Hematopoietic multipotent progenitor cell treated with erythropoietin and hydrocortisone succinate and interleukin-3 and kit ligand, for 4 days (in vitro differentiated cells): ENCODE measurements at regions not wholly inside any gene's neighbourhood (a gene's known extent, or its start where the extent isn't known, plus 50 kb on each side); places are given as distances from the start of the nearest gene placed in this dataset.
A peak's percentile ranks its signal among the peaks of the same experiment; 100 is the strongest.

Experiments
- DNase-seq: peaks from one replicate; pipeline ENCODE4 v3.0.0-alpha.2; 2015

DNA sequence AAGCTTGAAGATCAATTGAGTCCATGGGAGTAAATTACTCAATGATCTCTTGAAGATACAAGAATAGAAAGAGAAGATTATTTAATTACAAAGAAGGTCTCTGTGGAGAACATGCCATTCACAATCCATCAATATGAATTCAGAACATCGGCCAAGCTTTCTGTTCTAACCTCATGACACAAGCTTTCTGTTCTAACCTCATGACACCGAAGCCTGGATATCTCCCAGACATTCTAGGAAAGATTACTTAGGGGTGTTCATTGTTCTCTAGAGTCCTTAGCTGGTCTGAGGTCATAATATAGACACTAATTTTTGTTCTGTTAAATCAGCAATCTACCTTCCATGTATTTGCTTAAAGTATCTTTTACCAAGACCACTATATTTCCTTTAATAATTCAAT lies 95.5 kb downstream of the RDH14 start:
- no peak for DNase-seq

DNA sequence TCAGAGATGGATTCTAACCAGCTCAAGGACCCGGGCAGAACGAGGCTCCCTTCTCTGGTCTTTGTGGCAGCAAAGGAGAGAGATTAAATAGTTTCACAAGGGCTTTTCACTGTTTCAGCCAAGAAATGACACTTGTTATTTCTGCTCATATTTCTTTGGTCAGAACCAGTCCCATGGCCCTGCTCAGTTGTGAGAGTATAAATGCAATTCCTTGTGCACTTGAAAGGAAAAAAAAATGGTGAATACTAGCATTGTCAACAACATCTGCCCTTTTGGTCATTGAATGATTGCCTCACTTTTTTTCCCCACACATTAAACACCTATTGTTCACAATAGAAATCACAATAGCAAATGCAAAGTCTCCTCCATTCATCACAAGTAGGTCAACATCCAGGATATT lies 104.4 kb downstream of the RDH14 start:
- no peak for DNase-seq

DNA sequence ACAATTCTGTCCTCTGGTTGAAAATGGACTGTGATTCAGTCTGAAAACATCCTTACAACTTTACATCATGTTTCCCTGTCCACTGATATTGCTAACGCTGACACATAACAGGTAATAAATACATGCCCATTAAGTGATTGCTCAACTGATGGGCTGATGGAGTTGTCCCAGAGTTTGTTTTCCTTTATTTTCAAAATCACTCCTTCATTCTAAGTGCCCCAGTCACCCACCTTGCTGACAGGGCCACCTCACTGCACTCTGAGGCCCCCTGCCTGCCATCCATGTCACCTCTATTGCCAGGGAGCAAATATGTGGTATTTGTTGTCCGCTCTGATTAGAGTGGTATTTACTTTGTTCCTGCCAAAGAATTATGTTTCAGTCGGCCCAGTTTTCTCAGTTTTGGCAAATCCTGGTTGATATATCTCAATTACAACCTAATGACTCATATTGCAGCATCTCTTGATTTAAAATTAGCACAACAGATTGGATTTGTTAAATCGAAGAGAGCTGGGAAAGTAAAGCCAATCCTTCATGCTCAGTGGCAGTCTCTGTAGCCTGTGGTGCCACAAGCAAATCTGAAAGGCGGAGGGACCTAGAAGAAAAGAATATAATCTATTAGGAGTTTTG lies 105.1 kb downstream of the RDH14 start:
- DNase-seq = peak; percentile 7

DNA sequence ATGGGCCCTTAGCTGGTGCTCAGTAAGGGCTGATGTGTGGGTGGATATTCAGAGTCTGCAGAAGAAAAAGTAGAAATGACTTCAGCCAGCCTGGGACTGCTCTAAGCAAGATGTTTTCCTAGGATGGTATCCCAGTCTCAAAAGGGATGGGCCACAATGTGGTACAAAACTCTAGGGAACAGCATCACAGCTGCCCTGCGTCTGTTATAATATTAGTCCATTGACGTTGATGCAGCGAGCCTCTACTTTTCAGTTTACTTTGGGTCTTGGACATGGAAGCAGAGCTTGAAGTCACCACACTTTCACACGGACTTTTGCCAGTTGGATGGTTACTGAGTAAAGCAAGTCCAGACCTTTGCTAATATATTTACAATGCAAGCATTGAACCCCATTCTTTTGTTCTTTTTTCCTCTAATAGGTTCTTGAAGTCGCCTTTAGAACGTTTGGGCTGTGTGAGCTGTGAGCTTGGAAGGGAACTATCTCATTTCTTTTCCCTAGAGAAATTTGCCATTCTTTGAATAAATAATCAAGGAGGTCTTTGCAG lies 105.7 kb downstream of the RDH14 start:
- DNase-seq = no peak

DNA sequence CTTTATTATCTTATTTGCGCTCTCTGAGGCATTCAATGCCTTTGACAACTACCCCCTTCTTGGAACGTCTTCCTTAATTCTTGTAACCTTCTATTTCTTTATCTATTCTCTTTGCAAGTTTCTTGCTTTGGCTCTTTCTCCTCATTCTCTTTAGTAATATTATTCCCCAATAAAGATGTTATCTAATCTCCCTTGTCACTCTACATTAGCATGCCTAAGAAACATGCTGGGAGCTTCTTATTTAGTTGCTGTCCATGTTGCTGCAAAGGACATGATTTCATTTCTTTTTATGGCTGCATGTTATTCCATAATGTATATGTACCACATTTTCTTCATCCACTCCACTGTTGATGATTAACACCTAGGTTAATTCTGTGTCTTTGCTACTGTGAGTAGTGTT lies 113.7 kb downstream of the RDH14 start:
- DNase-seq = no peak

DNA sequence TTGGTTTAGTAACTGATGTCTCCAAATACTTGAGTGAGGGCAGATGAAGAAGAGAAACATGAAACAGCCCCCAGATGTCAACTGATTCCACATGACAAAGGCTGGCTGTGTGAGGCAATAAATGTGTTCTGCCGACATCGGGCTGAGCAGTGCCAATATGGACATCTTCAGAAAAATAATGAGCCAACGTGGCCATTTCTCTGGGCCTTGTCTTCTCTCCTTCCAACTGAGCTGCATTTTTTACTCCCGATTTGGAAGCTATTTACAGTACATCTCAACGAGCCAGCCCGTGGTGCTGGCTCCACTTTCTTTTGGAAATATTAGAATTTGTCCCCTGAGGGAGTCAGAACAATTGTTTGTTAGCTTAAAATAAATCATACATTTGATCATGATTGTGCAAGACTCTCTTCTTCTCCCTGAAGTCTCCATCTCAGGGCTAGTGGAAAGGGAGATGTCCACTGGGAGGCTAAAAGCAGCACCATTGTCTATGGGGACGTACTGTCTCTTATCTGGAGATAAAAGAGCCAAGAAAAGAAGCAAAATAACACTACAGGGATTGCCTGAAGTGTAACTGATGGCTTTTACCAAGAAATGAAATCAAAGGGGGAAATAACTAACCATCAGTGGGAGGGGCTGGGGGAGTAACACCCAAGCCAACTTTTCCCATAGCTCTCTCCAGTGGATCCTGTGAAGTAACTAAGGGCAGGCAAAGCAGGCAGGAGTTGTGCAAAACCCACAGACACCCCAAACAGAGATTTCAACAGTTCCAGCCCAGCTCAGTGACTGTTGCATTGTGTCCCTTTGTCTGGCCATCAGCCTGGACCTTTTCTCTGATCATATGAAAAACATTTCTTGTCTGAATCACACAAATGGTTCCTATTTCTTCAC lies 114.8 kb downstream of the RDH14 start:
- no peak for DNase-seq

DNA sequence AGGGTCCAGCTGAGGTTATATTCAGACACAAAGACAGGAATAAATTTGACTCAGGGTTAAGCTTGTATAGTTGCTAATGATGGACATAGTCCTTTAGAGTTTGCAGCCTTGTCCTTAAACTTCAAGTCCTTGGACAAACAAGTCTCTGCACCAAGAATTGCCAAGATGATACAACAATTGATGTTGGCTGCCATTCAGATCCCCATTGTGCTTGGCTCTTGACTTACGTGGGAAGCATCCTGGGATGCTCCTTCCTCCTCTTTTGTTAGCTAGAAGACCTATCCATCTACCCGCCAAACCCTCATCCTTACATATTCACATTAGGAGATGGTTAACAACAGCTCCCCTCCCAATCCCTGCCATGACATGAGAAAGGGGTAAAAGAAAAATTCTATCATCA lies 115.6 kb downstream of the RDH14 start:
- DNase-seq = no peak

DNA sequence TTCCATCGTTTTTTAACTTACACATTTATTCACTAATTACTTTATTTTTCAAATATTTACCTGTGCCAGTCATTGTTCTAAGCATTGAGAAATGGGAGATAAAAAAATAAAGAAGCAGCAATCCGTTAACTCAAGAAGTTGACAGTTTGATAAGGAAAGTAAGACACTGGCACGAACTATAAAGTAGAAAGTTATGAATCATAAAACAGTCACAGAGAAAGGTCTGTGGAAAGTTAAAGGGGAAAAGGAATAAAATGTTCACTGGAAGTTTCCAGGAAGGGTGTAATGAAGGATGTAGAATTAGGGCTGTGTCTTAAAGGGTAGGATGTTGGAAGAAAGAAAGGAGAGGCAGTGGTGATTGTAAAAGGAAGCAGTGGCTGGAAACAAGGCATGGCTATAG lies 118.9 kb downstream of the RDH14 start:
- DNase-seq = no peak

DNA sequence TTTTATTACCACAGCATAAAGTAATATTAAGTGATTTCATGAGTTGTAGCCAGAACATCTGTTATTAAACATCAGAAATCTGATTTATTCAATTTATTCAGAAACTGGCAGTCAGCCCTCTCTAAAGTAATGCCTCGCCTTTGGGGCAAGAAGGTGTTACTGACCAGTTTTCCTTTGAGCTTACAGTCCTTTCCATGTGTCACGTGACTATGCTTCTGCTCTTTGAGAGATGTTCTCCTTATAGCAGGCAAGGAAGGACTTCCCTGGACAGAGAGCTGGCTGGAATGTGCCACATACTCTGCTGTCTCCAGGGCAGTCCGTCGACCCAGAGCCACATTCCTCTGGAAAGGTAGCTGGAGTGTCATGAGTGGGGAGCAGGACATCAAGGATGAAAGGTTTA lies 119.7 kb downstream of the RDH14 start:
- DNase-seq = no peak

DNA sequence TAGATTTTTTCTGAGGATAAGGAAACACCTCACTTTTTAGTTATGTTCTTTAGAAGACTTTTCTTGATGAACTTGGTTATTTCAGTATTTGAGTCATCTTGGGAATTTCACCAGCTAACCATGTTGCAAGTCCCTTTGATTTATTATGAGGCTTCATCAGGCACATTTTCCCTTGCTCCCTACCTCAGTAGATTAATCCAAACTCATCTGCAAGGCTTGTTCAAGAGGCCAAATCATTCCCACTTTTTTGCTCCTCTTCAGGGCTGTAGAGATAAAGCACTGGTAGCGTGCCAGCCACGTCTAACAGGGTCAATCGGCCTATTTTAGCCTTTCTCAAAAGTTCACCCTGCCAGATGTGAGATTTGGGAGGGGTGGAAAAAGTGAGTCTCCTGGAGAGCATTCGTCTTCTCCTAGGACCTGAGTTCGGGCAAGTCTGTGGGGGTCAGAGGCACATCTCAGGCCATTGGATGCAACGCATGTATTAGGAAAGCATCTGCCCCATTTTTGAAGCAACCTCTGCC lies 120.3 kb downstream of the RDH14 start:
- DNase-seq = no peak

DNA sequence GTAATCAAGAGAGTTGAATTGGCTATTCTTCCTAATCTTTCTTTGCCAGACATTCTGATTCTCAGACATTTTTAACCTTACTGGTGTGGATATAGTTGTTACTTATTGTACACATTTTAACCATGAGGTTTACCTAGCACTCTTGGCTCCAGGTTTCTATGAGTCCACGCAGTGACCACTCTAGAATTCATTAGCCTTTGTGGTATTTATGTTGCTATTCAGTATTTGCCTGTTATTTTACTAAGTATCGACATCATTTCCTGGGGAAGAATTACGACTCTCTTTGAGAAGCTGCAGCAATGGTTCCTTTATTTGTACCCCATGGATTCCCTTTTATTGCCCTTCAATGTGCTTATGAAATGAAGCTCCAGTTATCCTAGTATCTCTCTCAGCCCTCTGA lies 120.7 kb downstream of the RDH14 start:
- DNase-seq = no peak

DNA sequence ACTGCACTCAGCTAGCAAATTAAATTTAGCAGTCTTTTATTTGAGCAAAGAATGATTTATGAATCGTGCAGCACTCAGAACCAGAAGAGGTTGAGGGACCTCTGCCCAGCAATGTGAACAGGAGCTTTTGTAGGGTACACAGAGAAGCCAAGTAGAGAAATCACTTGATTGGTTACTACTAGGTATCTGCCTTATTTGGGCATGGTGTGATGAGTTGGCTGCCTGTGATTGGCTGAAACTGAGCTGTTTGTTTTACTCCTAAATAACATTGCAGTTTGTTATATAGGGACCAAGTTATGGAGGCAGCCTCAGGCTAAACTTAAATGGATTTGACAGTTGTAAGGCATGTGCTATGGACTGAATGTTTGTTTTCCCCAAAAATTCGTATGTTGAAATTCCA lies 122.5 kb downstream of the RDH14 start:
- no peak for DNase-seq

DNA sequence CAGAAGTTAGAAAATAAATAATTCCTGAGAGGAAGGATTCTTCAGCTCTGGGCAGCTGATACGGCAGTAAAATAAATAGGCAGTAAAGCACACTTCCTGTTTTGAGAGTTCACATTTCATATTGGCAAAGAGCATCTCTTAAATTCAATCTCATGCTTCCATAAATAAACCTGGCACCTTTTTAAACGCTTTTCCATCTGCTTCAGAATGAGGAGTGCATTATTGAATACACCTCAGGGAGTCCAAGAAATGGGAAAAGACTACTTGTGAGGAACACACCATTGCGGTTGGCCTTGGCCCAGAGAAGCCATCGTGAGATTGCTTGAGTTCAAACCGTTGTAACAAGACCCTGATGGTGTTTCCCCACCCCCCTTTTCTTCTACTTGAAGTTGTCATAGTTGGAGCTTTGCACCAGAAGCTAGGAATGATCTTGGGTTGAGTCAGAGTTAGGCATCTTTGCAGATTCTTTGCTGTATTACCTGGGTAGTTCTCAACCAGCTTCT lies 123.9 kb downstream of the RDH14 start:
- DNase-seq = peak; percentile 13

DNA sequence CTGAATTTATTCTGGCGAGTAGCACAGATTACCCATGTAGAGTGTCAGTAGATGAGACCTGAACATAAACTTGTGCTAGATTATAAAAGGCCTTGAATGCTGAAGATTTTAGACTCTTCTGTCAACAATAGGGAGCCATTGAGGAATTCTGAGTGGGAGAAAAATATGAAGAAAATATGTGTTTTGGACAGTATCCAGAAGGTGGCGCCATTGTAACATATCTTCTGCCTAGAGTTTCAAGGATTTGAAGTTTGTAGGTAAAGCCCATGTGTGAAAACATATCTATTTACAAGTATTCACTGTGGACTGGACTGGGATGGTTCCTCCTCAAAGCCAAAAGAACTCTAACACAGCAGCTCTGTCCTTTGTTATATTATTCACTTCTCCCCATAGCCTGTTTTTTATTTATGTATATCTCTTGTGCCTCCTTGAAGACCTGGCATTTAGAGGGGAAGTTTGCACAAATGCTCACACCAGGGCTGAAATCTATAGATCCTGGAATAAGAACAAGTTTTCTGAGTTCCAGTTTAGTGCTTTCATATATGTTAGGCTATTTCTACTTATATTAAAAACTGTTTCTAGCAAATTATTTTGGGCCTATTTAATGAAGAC lies 124.9 kb downstream of the RDH14 start:
- peak; percentile 79 for DNase-seq

DNA sequence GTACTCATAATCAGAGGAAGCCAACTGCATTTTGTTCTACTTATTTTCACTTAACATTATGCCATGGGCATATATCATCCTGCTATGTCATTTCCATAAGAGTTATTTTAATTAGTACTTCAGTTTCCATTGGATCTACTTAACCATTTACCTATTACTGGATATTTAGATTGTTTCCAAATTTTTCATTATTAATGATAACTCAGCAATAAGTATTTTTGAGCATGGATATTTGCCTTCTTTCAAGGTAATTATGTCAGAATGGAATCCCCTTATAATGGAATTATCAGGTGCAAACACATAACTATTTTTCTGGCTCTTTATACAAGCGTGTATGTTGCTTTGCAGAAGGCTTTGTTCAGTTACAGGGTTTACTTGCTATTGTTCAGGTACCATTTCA lies 126.6 kb downstream of the RDH14 start:
- no peak for DNase-seq

DNA sequence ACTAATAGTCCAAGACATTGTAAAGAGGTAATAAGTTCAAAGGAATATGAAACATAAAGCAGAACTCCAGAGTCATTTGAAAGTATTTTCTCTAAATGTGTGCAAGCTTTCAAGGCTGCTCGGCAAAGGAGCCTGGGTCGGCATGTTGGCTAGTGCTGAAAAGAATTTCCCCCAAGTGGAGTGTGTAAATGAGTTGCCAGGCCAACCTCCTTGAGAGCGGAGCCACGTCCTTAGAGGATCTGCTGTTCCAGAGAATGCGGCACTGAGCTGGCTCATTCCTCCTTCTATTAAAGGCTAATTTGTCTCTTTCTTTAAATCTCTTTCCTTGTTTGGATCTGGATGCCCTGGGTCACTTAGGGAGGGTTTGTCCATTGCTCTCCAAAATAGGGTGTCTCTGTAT lies 127.5 kb downstream of the RDH14 start:
- DNase-seq = no peak

DNA sequence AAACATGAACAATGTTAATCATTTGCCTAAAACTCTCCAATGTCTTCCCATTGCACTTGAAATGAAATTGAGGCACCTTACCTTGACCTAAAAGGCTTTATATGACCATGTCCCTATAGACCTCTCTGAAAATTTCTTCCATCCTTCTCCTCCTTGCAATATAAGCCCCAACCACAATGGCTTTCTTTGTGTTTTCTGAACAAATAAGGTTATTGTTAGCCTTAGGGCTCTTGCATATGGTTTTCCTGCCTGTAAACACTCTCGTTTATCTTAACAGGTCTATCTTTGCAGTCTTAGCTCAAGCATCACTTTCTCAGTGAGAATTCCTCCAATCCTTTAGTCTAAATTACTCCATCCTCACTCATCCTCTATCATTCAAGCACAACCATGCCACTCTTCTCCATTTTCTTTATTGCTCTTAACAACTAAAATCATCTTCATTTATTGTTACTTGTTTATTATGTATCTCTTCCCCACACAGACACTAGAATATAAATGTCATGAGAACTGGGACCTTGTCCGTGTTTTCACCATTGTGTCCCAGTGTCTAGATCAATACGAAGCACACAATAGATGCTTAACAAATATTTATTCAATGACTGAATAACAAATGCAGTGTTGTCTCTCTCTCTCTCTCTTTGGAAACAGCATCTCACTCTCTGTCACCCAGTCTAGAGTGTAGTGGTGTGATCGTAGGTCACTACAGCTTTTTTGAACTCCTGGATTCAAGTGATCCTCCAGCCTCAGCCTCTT lies 129.3 kb downstream of the RDH14 start:
- no peak for DNase-seq

DNA sequence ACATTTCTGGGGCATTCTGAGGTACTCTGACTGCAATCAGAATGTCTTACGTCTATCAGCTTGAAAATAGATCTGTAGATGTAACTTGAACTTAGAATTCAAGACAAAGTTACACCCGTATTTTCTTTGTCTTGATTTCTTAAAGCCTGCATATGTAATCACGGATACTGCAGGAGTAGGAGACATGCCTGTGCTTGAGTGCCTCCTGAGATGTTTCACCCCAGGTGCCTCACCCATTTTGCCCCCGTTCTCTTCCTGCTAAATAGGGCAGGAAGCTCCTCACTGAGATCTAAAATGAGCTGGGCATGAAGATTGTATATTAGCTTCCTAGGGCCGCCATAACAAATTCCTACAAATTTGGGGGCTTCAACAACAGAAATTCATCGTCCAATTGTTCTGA lies 131.9 kb downstream of the RDH14 start:
- DNase-seq = no peak

DNA sequence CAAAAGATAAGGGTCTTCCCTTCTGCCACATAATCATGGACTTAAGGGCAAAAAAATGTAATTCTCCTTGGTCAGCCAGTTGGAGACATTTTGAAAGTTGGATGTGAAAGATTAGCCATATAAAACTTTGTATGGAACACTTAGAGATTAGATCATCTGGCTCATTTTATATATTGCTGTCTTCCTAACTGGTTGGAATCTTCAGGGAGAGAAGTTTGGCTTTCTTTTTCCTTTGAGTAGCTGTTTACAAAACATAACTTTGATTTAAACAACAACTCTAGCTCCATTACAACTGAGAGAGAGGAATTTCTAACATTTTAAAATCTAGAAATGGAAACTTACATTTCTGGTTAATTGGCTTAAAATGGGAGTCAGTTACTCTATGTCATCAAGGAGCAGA lies 132.7 kb downstream of the RDH14 start:
- DNase-seq = no peak

DNA sequence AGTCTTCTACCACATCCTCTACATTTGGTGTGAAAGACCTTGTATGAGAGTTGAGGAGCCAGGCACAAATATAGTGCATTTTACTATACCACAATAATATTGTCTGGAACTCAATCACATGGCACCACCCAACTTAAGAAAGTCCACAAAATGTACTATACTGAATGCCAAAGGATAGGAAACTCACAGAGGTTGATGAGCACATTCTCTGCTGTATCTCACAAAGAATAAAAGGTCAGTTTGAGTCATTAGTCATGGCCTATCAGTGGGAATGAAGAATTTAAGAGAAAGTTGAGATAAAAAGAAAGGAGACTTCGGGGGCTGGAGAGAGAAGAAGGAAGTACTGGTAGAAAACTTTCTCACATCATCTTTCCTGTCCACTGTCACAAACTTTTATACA lies 134.3 kb downstream of the RDH14 start:
- DNase-seq = no peak

DNA sequence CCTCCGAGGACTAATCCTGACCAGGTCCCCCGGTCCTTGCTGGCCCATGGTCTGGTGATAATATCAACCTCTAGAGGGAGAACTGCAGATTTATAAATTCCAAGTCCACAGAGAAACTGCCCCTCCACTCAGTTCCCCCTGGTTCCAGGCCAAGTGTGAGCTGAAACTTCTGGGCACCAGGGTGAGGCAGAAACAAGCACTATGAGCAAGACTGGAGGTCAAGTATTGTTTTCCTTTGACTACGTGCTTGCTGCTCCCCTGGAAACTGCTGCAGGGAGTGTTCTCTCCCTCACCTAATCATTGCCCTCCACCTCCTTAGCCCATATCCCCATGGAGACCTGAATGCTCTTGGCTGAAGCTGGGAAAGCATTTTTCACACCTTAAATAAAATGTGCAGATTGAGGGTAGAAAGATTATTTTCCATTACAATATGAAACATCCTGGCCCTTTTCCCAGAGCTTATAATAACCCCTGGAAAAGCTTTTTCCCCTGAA lies 135.2 kb downstream of the RDH14 start:
- no peak for DNase-seq

DNA sequence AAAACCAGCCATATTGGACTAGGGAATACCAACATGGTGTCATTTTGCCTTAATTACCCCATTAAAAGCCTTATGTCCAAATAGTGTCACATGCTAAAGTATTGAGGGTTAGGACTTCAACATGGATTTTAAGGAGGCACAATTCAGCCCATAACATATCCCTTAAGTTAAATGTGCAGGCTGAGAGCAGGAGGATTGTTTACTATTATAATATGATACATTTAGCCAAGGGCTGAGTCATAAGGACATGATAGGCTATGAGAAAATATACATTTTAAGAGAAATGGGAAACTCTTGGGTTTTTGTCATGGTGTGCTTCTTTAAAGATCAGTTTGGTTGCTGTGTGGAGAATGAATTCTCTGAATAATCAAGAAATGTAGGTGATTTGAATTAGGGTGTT lies 136.8 kb downstream of the RDH14 start:
- no peak for DNase-seq
